ENCODE measurements at regions not wholly inside any gene's neighbourhood (a gene's known extent, or its start where the extent isn't known, plus 50 kb on each side); places are given as distances from the start of the nearest gene placed in this dataset.
A peak's percentile ranks its signal among the peaks of the same experiment; 100 is the strongest.

GRCh38 chr15:47358876-47359275 is 358.4 kb upstream of the SEMA6D start:
- WGBS (ENCODE audit: extremely low coverage, insufficient coverage, insufficient read length), result no CpG with 5 or more reads among the region's 2 CpGs
- Histone ChIP-seq H3K23ac (ENCODE audit: low read length) (no peak overlapping the region), H2AK5ac (ENCODE audit: low read length) (no peak overlapping the region), H3K27ac (ENCODE audit: low read depth, low read length) (no peak overlapping the region), H3K79me2 (ENCODE audit: control insufficient read depth, insufficient read depth, low read length, poor library complexity) (no peaks in the 10 kb centered on the region), H2BK5ac (ENCODE audit: low read depth, low read length, poor library complexity) (no peak overlapping the region), H3K4me3 (ENCODE audit: low read depth, low read length) (no peak overlapping the region), H3K9me3 (ENCODE audit: insufficient read depth, low read depth, low read length) (peaks cover 2% of the 10 kb centered on the region), H2BK120ac (ENCODE audit: insufficient read depth, low read length, poor library complexity) (no peak overlapping the region), H3K4ac (ENCODE audit: low read depth, low read length) (no peak overlapping the region), H2AFZ (ENCODE audit: insufficient read depth, low read length, poor library complexity) (no peak overlapping the region), H3K4me1 (ENCODE audit: control insufficient read depth in 1 of 2, insufficient read depth in 2 of 2, low read length in 2 of 2) (no peaks in the 10 kb centered on the region), H3K36me3 (ENCODE audit: control insufficient read depth in 1 of 2, insufficient read depth in 2 of 2, low read length in 2 of 2) (no peaks in the 10 kb centered on the region), H2BK12ac (ENCODE audit: low read length) (no peak overlapping the region), H3K14ac (ENCODE audit: low read length) (no peak overlapping the region), H4K91ac (ENCODE audit: low read depth, low read length) (no peak overlapping the region), H3K27me3 (ENCODE audit: insufficient read depth, low read length) (no peaks in the 10 kb centered on the region), H3K4me2 (ENCODE audit: low read length) (no peak overlapping the region), H3K9ac (ENCODE audit: low read length) (no peak overlapping the region), H3K18ac (ENCODE audit: low read length) (no peak overlapping the region), H4K8ac (ENCODE audit: low read depth, low read length) (no peak overlapping the region), H4K12ac (ENCODE audit: low read depth, low read length) (no peak overlapping the region), H3K79me1 (ENCODE audit: low read length) (no peaks in the 10 kb centered on the region)
- DNase-seq, result peak in 1 of 2 donors; percentile 23

GRCh38 chr15:47360305-47360704 is 357.0 kb upstream of the SEMA6D start:
- no peak for DNase-seq
- H3K4me3 ChIP-seq (ENCODE audit: low read depth, low read length), result no peak overlapping the region
- no peak overlapping the region for H3K18ac ChIP-seq (ENCODE audit: low read length)
- H2BK5ac ChIP-seq (ENCODE audit: low read depth, low read length, poor library complexity), result no peak overlapping the region
- no peak overlapping the region for H4K12ac ChIP-seq (ENCODE audit: low read depth, low read length)
- no peaks in the 10 kb centered on the region for H3K4me1 ChIP-seq (ENCODE audit: control insufficient read depth in 1 of 2, insufficient read depth in 2 of 2, low read length in 2 of 2)
- peaks cover 2% of the 10 kb centered on the region for H3K9me3 ChIP-seq (ENCODE audit: insufficient read depth, low read depth, low read length)
- H2AFZ ChIP-seq (ENCODE audit: insufficient read depth, low read length, poor library complexity), result no peak overlapping the region
- no peak overlapping the region for H4K91ac ChIP-seq (ENCODE audit: low read depth, low read length)
- no peak overlapping the region for H3K14ac ChIP-seq (ENCODE audit: low read length)
- no peak overlapping the region for H2BK12ac ChIP-seq (ENCODE audit: low read length)
- no peak overlapping the region for H3K23ac ChIP-seq (ENCODE audit: low read length)
- H3K4ac ChIP-seq (ENCODE audit: low read depth, low read length), result no peak overlapping the region
- H4K8ac ChIP-seq (ENCODE audit: low read depth, low read length), result no peak overlapping the region
- H2AK5ac ChIP-seq (ENCODE audit: low read length), result no peak overlapping the region
- no peak overlapping the region for H3K4me2 ChIP-seq (ENCODE audit: low read length)
- no peaks in the 10 kb centered on the region for H3K79me2 ChIP-seq (ENCODE audit: control insufficient read depth, insufficient read depth, low read length, poor library complexity)
- no peaks in the 10 kb centered on the region for H3K79me1 ChIP-seq (ENCODE audit: low read length)
- no peaks in the 10 kb centered on the region for H3K36me3 ChIP-seq (ENCODE audit: control insufficient read depth in 1 of 2, insufficient read depth in 2 of 2, low read length in 2 of 2)
- H3K27me3 ChIP-seq (ENCODE audit: insufficient read depth, low read length), result no peaks in the 10 kb centered on the region
- H3K27ac ChIP-seq (ENCODE audit: low read depth, low read length), result no peak overlapping the region
- no peak overlapping the region for H3K9ac ChIP-seq (ENCODE audit: low read length)
- H2BK120ac ChIP-seq (ENCODE audit: insufficient read depth, low read length, poor library complexity), result no peak overlapping the region

GRCh38 chr15:47362118-47362905 is 355.0 kb upstream of the SEMA6D start:
- no peaks in the 10 kb centered on the region for H3K4me1 ChIP-seq (ENCODE audit: control insufficient read depth in 1 of 2, insufficient read depth in 2 of 2, low read length in 2 of 2)
- H3K9ac ChIP-seq (ENCODE audit: low read length), result no peak overlapping the region
- no peak overlapping the region for H2BK120ac ChIP-seq (ENCODE audit: insufficient read depth, low read length, poor library complexity)
- no peak overlapping the region for H2BK5ac ChIP-seq (ENCODE audit: low read depth, low read length, poor library complexity)
- no peak overlapping the region for H3K23ac ChIP-seq (ENCODE audit: low read length)
- H3K4ac ChIP-seq (ENCODE audit: low read depth, low read length), result no peak overlapping the region
- H3K36me3 ChIP-seq (ENCODE audit: control insufficient read depth in 1 of 2, insufficient read depth in 2 of 2, low read length in 2 of 2), result no peaks in the 10 kb centered on the region
- no peak overlapping the region for H3K18ac ChIP-seq (ENCODE audit: low read length)
- WGBS (ENCODE audit: extremely low coverage, insufficient coverage, insufficient read length), result no CpG with 5 or more reads among the region's 8 CpGs
- H4K12ac ChIP-seq (ENCODE audit: low read depth, low read length), result no peak overlapping the region
- H3K79me1 ChIP-seq (ENCODE audit: low read length), result no peaks in the 10 kb centered on the region
- no peak overlapping the region for H4K8ac ChIP-seq (ENCODE audit: low read depth, low read length)
- no peak overlapping the region for H3K4me2 ChIP-seq (ENCODE audit: low read length)
- H4K91ac ChIP-seq (ENCODE audit: low read depth, low read length), result no peak overlapping the region
- no peak overlapping the region for H2BK12ac ChIP-seq (ENCODE audit: low read length)
- no peak overlapping the region for H2AFZ ChIP-seq (ENCODE audit: insufficient read depth, low read length, poor library complexity)
- no peak overlapping the region for H2AK5ac ChIP-seq (ENCODE audit: low read length)
- peaks cover 2% of the 10 kb centered on the region for H3K9me3 ChIP-seq (ENCODE audit: insufficient read depth, low read depth, low read length)
- H3K27ac ChIP-seq (ENCODE audit: low read depth, low read length), result no peak overlapping the region
- DNase-seq, result no peak
- H3K4me3 ChIP-seq (ENCODE audit: low read depth, low read length), result no peak overlapping the region
- H3K14ac ChIP-seq (ENCODE audit: low read length), result no peak overlapping the region
- H3K79me2 ChIP-seq (ENCODE audit: control insufficient read depth, insufficient read depth, low read length, poor library complexity), result no peaks in the 10 kb centered on the region
- H3K27me3 ChIP-seq (ENCODE audit: insufficient read depth, low read length), result no peaks in the 10 kb centered on the region

GRCh38 chr15:47363653-47364052 is 353.7 kb upstream of the SEMA6D start:
- no peak overlapping the region for H3K14ac ChIP-seq (ENCODE audit: low read length)
- H3K27me3 ChIP-seq (ENCODE audit: insufficient read depth, low read length), result no peaks in the 10 kb centered on the region
- no peaks in the 10 kb centered on the region for H3K79me1 ChIP-seq (ENCODE audit: low read length)
- no peak overlapping the region for H3K4me2 ChIP-seq (ENCODE audit: low read length)
- no peak overlapping the region for H2BK12ac ChIP-seq (ENCODE audit: low read length)
- no peak overlapping the region for H3K27ac ChIP-seq (ENCODE audit: low read depth, low read length)
- H3K4me3 ChIP-seq (ENCODE audit: low read depth, low read length), result no peak overlapping the region
- no CpG with 5 or more reads among the region's 5 CpGs for WGBS (ENCODE audit: extremely low coverage, insufficient coverage, insufficient read length)
- peaks cover 2% of the 10 kb centered on the region for H3K9me3 ChIP-seq (ENCODE audit: insufficient read depth, low read depth, low read length)
- H2AK5ac ChIP-seq (ENCODE audit: low read length), result no peak overlapping the region
- no peak overlapping the region for H3K23ac ChIP-seq (ENCODE audit: low read length)
- H3K36me3 ChIP-seq (ENCODE audit: control insufficient read depth in 1 of 2, insufficient read depth in 2 of 2, low read length in 2 of 2), result no peaks in the 10 kb centered on the region
- no peak overlapping the region for H4K12ac ChIP-seq (ENCODE audit: low read depth, low read length)
- H3K79me2 ChIP-seq (ENCODE audit: control insufficient read depth, insufficient read depth, low read length, poor library complexity), result no peaks in the 10 kb centered on the region
- no peak overlapping the region for H3K9ac ChIP-seq (ENCODE audit: low read length)
- H2BK5ac ChIP-seq (ENCODE audit: low read depth, low read length, poor library complexity), result no peak overlapping the region
- no peaks in the 10 kb centered on the region for H3K4me1 ChIP-seq (ENCODE audit: control insufficient read depth in 1 of 2, insufficient read depth in 2 of 2, low read length in 2 of 2)
- H4K91ac ChIP-seq (ENCODE audit: low read depth, low read length), result no peak overlapping the region
- no peak overlapping the region for H2BK120ac ChIP-seq (ENCODE audit: insufficient read depth, low read length, poor library complexity)
- no peak overlapping the region for H2AFZ ChIP-seq (ENCODE audit: insufficient read depth, low read length, poor library complexity)
- H3K18ac ChIP-seq (ENCODE audit: low read length), result no peak overlapping the region
- H3K4ac ChIP-seq (ENCODE audit: low read depth, low read length), result no peak overlapping the region
- no peak overlapping the region for H4K8ac ChIP-seq (ENCODE audit: low read depth, low read length)
- DNase-seq, result no peak
